NB4 (cell line): ENCODE measurements at regions not wholly inside any gene's neighbourhood (a gene's known extent, or its start where the extent isn't known, plus 50 kb on each side); places are given as distances from the start of the nearest gene placed in this dataset.

Source experiments
- CTCF ChIP-seq: IDR thresholded peaks from one replicate; pipeline ENCODE4 v1.5.1; 2012; ENCODE audit warnings: low read depth, low read length
- MYC ChIP-seq: IDR thresholded peaks from 2 replicates; pipeline ENCODE4 v1.6.1; 2011; ENCODE audit warnings: low read depth, low read length
- POLR2A ChIP-seq: IDR thresholded peaks from 2 replicates; pipeline ENCODE4 v1.6.1; 2011; ENCODE audit warnings: mild to moderate bottlenecking; ENCODE audit not compliant: insufficient read length; ENCODE audit errors: extremely low read depth

- TF ChIP-seq POLR2A (no peak), CTCF (no peak), MYC (no peak)
Measured at GRCh38 chr17:13378361-13378760, 223.4 kb downstream of the HS3ST3A1 start.
